ENCODE measurements at regions not wholly inside any gene's neighbourhood (a gene's known extent, or its start where the extent isn't known, plus 50 kb on each side); places are given as distances from the start of the nearest gene placed in this dataset.

- TF ChIP-seq, protein P1, sequence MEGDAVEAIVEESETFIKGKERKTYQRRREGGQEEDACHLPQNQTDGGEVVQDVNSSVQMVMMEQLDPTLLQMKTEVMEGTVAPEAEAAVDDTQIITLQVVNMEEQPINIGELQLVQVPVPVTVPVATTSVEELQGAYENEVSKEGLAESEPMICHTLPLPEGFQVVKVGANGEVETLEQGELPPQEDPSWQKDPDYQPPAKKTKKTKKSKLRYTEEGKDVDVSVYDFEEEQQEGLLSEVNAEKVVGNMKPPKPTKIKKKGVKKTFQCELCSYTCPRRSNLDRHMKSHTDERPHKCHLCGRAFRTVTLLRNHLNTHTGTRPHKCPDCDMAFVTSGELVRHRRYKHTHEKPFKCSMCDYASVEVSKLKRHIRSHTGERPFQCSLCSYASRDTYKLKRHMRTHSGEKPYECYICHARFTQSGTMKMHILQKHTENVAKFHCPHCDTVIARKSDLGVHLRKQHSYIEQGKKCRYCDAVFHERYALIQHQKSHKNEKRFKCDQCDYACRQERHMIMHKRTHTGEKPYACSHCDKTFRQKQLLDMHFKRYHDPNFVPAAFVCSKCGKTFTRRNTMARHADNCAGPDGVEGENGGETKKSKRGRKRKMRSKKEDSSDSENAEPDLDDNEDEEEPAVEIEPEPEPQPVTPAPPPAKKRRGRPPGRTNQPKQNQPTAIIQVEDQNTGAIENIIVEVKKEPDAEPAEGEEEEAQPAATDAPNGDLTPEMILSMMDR (IDR thresholded peaks at IDR 0.05), result no peak
- TF ChIP-seq POLR2A (IDR thresholded peaks at IDR 0.05) (no peak), POLR2AphosphoS5 (IDR thresholded peaks at IDR 0.05) (peak in 1 of 3 donors; percentile 43), EP300 (IDR thresholded peaks at IDR 0.05; ENCODE audit: low read depth) (no peak)
Observed at GRCh38 chr13:37925878-37926473, 56.4 kb upstream of the TRPC4 start.

All from transverse colon (tissue), 4 donors.